ENCODE measurements at regions not wholly inside any gene's neighbourhood (a gene's known extent, or its start where the extent isn't known, plus 50 kb on each side); places are given as distances from the start of the nearest gene placed in this dataset.

DNA sequence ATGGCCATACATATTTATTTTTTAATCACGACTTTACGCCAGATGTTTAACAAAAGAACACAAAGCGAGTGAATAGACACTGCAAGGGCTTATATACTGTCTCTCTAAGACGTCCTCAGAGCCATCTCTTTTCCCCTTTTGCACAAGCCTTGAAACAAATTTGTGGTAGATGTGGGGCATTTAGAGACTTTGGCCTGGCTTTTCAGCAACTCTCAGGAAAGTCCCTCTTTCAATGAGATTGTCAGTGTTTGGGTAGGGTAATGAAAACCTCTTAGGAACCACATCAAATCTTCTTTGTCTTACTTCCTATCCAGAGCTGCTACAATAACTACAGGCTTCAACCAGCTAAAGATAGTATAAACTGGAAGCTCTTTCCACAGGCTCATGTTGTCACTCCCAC, 380.0 kb downstream of the ANXA1 start:
- Histone ChIP-seq H3K27me3 (ENCODE audit: insufficient read depth, low read length) (no peaks in the 10 kb centered on the region), H3K36me3 (ENCODE audit: insufficient read depth, low read depth, low read length) (no peaks in the 10 kb centered on the region), H3K27ac (ENCODE audit: low read length) (no peak overlapping the region)

GRCh38 chr9:73532985-73533384, 381.3 kb downstream of the ANXA1 start:
- Histone ChIP-seq H3K4me3 (ENCODE audit: low read length) (no peak overlapping the region), H3K9me3 (ENCODE audit: insufficient read depth, low read depth, low read length) (no peaks in the 10 kb centered on the region), H3K27ac (ENCODE audit: low read length) (no peak overlapping the region), H3K4me1 (ENCODE audit: insufficient read depth, low read length) (peaks cover 7% of the 10 kb centered on the region; the same call in 1 of the 2 replicates), H3K36me3 (ENCODE audit: insufficient read depth, low read depth, low read length) (no peaks in the 10 kb centered on the region), H3K9ac (ENCODE audit: low read depth, low read length) (no peak overlapping the region), H3K27me3 (ENCODE audit: insufficient read depth, low read length) (no peaks in the 10 kb centered on the region)

More for the DNA sequence above, 380.0 kb downstream of the ANXA1 start:
- peaks cover 7% of the 10 kb centered on the region; the same call in 1 of the 2 replicates for H3K4me1 ChIP-seq (ENCODE audit: insufficient read depth, low read length)
- no peak overlapping the region for H3K9ac ChIP-seq (ENCODE audit: low read depth, low read length)
- H3K4me3 ChIP-seq (ENCODE audit: low read length), result no peak overlapping the region
- no peaks in the 10 kb centered on the region for H3K9me3 ChIP-seq (ENCODE audit: insufficient read depth, low read depth, low read length)

GRCh38 chr9:73536403-73536802, 384.7 kb downstream of the ANXA1 start:
- no peak overlapping the region for H3K27ac ChIP-seq (ENCODE audit: low read length)
- H3K4me3 ChIP-seq (ENCODE audit: low read length), result no peak overlapping the region
- H3K9ac ChIP-seq (ENCODE audit: low read depth, low read length), result no peak overlapping the region
- no peaks in the 10 kb centered on the region for H3K27me3 ChIP-seq (ENCODE audit: insufficient read depth, low read length)
- H3K9me3 ChIP-seq (ENCODE audit: insufficient read depth, low read depth, low read length), result no peaks in the 10 kb centered on the region
- H3K36me3 ChIP-seq (ENCODE audit: insufficient read depth, low read depth, low read length), result no peaks in the 10 kb centered on the region
- no peaks in the 10 kb centered on the region for H3K4me1 ChIP-seq (ENCODE audit: insufficient read depth, low read length)

GRCh38 chr9:73537561-73537960, 385.9 kb downstream of the ANXA1 start:
- Histone ChIP-seq H3K4me3 (ENCODE audit: low read length) (no peak overlapping the region), H3K36me3 (ENCODE audit: insufficient read depth, low read depth, low read length) (no peaks in the 10 kb centered on the region), H3K9me3 (ENCODE audit: insufficient read depth, low read depth, low read length) (no peaks in the 10 kb centered on the region), H3K4me1 (ENCODE audit: insufficient read depth, low read length) (no peaks in the 10 kb centered on the region), H3K9ac (ENCODE audit: low read depth, low read length) (no peak overlapping the region), H3K27ac (ENCODE audit: low read length) (no peak overlapping the region), H3K27me3 (ENCODE audit: insufficient read depth, low read length) (no peaks in the 10 kb centered on the region)

GRCh38 chr9:73539881-73540390, 388.3 kb downstream of the ANXA1 start:
- Histone ChIP-seq H3K27ac (ENCODE audit: low read length) (no peak overlapping the region), H3K4me1 (ENCODE audit: insufficient read depth, low read length) (no peaks in the 10 kb centered on the region), H3K9me3 (ENCODE audit: insufficient read depth, low read depth, low read length) (no peaks in the 10 kb centered on the region), H3K36me3 (ENCODE audit: insufficient read depth, low read depth, low read length) (no peaks in the 10 kb centered on the region), H3K9ac (ENCODE audit: low read depth, low read length) (no peak overlapping the region), H3K4me3 (ENCODE audit: low read length) (no peak overlapping the region), H3K27me3 (ENCODE audit: insufficient read depth, low read length) (no peaks in the 10 kb centered on the region)

DNA sequence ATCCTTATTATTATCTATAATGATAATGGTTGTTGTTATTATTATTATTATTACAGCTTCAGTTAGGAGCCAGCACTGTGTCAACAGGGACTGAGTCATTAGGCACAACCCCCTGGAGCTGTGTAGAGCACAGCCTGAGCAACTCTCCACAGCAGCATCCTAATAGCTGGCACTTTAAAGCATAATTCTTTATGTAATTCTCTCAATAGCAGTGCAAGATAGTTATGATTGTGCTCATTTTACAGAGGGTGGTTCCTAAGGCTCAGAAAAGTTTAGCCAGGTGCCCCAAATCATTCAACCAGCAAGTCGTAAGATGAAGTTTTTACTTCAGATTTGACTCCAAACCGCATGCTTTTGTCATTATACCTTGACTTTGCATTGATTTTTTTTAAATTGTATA, 390.3 kb downstream of the ANXA1 start:
- no peak overlapping the region for H3K27ac ChIP-seq (ENCODE audit: low read length)
- H3K4me1 ChIP-seq (ENCODE audit: insufficient read depth, low read length), result no peaks in the 10 kb centered on the region
- no peak overlapping the region for H3K4me3 ChIP-seq (ENCODE audit: low read length)

GRCh38 chr9:73543727-73544126, 392.1 kb downstream of the ANXA1 start:
- H3K4me3 ChIP-seq (ENCODE audit: low read length), result no peak overlapping the region
- no peaks in the 10 kb centered on the region for H3K27me3 ChIP-seq (ENCODE audit: insufficient read depth, low read length)
- no peak overlapping the region for H3K27ac ChIP-seq (ENCODE audit: low read length)
- H3K9ac ChIP-seq (ENCODE audit: low read depth, low read length), result no peak overlapping the region
- H3K9me3 ChIP-seq (ENCODE audit: insufficient read depth, low read depth, low read length), result no peaks in the 10 kb centered on the region
- no peaks in the 10 kb centered on the region for H3K36me3 ChIP-seq (ENCODE audit: insufficient read depth, low read depth, low read length)
- H3K4me1 ChIP-seq (ENCODE audit: insufficient read depth, low read length), result no peaks in the 10 kb centered on the region

More for the DNA sequence above, 390.3 kb downstream of the ANXA1 start:
- no peaks in the 10 kb centered on the region for H3K9me3 ChIP-seq (ENCODE audit: insufficient read depth, low read depth, low read length)
- H3K27me3 ChIP-seq (ENCODE audit: insufficient read depth, low read length), result no peaks in the 10 kb centered on the region
- no peaks in the 10 kb centered on the region for H3K36me3 ChIP-seq (ENCODE audit: insufficient read depth, low read depth, low read length)
- no peak overlapping the region for H3K9ac ChIP-seq (ENCODE audit: low read depth, low read length)

GRCh38 chr9:73548201-73548600, 396.5 kb downstream of the ANXA1 start:
- Histone ChIP-seq H3K36me3 (ENCODE audit: insufficient read depth, low read depth, low read length) (no peaks in the 10 kb centered on the region), H3K27me3 (ENCODE audit: insufficient read depth, low read length) (no peaks in the 10 kb centered on the region), H3K9ac (ENCODE audit: low read depth, low read length) (no peak overlapping the region), H3K27ac (ENCODE audit: low read length) (no peak overlapping the region), H3K4me1 (ENCODE audit: insufficient read depth, low read length) (no peaks in the 10 kb centered on the region), H3K9me3 (ENCODE audit: insufficient read depth, low read depth, low read length) (no peaks in the 10 kb centered on the region), H3K4me3 (ENCODE audit: low read length) (no peak overlapping the region)

DNA sequence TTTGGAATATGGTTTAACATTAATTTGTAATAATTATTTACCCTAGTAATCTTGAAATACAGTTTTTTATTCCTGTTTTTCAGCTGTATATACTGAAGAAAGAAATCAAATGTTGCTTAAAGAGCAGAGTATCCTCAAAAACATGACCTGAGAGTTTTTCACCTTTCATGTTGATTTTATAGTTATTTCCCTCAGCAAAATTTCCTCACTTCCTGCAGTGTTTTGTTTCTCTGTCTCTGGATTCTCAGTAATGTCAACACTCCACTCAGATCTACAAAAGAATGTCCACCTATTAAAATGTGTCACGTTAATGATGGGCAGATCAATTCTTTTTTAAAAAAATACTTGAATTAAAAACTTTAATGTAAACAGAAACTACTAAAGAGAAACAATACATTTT, 398.3 kb downstream of the ANXA1 start:
- Histone ChIP-seq H3K9ac (ENCODE audit: low read depth, low read length) (no peak overlapping the region), H3K36me3 (ENCODE audit: insufficient read depth, low read depth, low read length) (no peaks in the 10 kb centered on the region), H3K9me3 (ENCODE audit: insufficient read depth, low read depth, low read length) (no peaks in the 10 kb centered on the region), H3K4me3 (ENCODE audit: low read length) (no peak overlapping the region), H3K27ac (ENCODE audit: low read length) (no peak overlapping the region), H3K4me1 (ENCODE audit: insufficient read depth, low read length) (no peaks in the 10 kb centered on the region), H3K27me3 (ENCODE audit: insufficient read depth, low read length) (no peaks in the 10 kb centered on the region)

DNA sequence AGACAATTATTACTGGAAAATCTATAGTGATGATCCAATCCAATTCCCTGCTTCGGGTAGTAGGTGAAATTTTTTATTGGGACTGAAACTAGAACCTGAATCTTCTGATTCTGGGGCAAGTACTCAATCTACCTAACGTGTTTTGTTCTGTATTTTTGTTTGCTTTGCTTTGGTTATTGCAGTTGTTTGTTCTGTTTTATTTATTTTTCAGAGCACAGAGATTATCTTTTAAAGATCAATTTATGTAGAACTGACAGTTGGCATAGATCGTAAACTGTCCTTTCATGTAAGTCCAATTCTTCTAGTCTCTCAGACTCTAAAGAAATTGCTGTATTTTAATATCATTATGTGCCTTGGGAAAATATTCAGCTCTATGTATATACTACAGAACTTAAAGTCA, 401.6 kb downstream of the ANXA1 start:
- Histone ChIP-seq H3K27me3 (ENCODE audit: insufficient read depth, low read length) (no peaks in the 10 kb centered on the region), H3K36me3 (ENCODE audit: insufficient read depth, low read depth, low read length) (no peaks in the 10 kb centered on the region), H3K9ac (ENCODE audit: low read depth, low read length) (no peak overlapping the region), H3K27ac (ENCODE audit: low read length) (no peak overlapping the region), H3K9me3 (ENCODE audit: insufficient read depth, low read depth, low read length) (no peaks in the 10 kb centered on the region), H3K4me1 (ENCODE audit: insufficient read depth, low read length) (no peaks in the 10 kb centered on the region), H3K4me3 (ENCODE audit: low read length) (no peak overlapping the region)

DNA sequence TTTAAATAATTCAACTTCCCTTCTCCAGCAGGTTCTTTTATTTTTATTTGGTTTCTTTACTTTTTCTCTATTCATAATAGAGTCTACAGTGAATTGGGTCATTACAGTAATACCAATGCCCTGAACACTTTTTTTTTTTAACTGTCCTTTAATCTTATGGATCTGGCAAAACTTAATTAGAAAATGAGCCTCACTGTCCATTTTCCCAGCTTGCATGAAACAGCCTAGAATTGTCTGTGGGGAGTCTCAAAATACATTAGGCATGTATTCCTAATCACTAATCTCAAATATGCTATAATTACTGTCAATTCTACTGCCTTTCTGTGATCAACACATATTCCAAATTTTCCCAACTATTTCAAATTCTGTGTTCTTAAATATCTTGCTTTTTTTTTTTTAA, 406.8 kb downstream of the ANXA1 start:
- Histone ChIP-seq H3K27me3 (ENCODE audit: insufficient read depth, low read length) (no peaks in the 10 kb centered on the region), H3K27ac (ENCODE audit: low read length) (no peak overlapping the region), H3K36me3 (ENCODE audit: insufficient read depth, low read depth, low read length) (no peaks in the 10 kb centered on the region)

DNA sequence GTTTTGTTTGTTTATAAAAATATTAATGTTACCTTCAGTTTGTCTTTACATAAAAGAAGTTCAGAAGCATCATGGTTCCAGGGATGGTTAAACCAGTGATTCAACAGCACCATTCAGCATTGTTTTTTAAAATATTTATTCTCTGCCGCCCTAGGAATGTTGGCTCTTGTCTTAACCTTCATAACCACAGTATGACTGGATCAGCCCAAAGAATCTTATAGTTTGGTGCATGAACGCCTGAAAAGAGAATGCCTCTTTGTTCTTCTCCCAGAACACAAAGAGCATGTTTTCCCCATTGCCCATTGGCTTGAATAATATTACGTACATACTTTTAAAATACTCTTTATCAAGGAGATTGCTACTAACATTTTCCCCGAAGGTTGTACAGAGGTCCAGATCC, 413.4 kb downstream of the ANXA1 start:
- no peak overlapping the region for H3K4me3 ChIP-seq (ENCODE audit: low read length)
- no peaks in the 10 kb centered on the region for H3K4me1 ChIP-seq (ENCODE audit: insufficient read depth, low read length)
- H3K9me3 ChIP-seq (ENCODE audit: insufficient read depth, low read depth, low read length), result no peaks in the 10 kb centered on the region
- no peaks in the 10 kb centered on the region for H3K27me3 ChIP-seq (ENCODE audit: insufficient read depth, low read length)
- no peaks in the 10 kb centered on the region for H3K36me3 ChIP-seq (ENCODE audit: insufficient read depth, low read depth, low read length)
- H3K27ac ChIP-seq (ENCODE audit: low read length), result no peak overlapping the region
- H3K9ac ChIP-seq (ENCODE audit: low read depth, low read length), result no peak overlapping the region

More for the DNA sequence above, 406.8 kb downstream of the ANXA1 start:
- Histone ChIP-seq H3K9me3 (ENCODE audit: insufficient read depth, low read depth, low read length) (no peaks in the 10 kb centered on the region), H3K4me3 (ENCODE audit: low read length) (no peak overlapping the region), H3K4me1 (ENCODE audit: insufficient read depth, low read length) (no peaks in the 10 kb centered on the region), H3K9ac (ENCODE audit: low read depth, low read length) (no peak overlapping the region)

All from iPS-20b (cell line).